Body of pancreas (tissue), 4 donors: ENCODE measurements at regions not wholly inside any gene's neighbourhood (a gene's known extent, or its start where the extent isn't known, plus 50 kb on each side); places are given as distances from the start of the nearest gene placed in this dataset.

ENCODE experiments used
- ATAC-seq: fragments of 150-250 bp; one replicate; pipeline ENCODE4 v1.9.1; 2016
- DNase-seq, 4 donors: peaks; one replicate each; pipeline ENCODE4 v3.0.0-alpha.2; 2019
- H3K27ac ChIP-seq, 4 donors: fragments of 200-600 bp; sonication (generic); 1 replicate in 3 of 4; 2 replicates in 1 of 4; pipeline versions ENCODE4 v1.5.1 to v1.6.1; 2016 to 2019; ENCODE audit warnings: mild to moderate bottlenecking in 1 of 4, mixed read lengths in 1 of 4, moderate library complexity in 1 of 4
- H3K27me3 ChIP-seq, 2 donors: fragments of 200-600 bp; sonication (generic); one replicate each; pipeline ENCODE4 v1.6.0; 2016; ENCODE audit warnings: mild to moderate bottlenecking in 1 of 2
- H3K36me3 ChIP-seq, 2 donors: fragments of 200-600 bp; sonication (generic); replicated peaks in 1 of 2; 2 replicates each; pipeline ENCODE4 v1.5.1; 2016; ENCODE audit warnings: low read depth in 2 of 2; ENCODE audit not compliant: insufficient read depth in 1 of 2
- H3K4me1 ChIP-seq: fragments of 200-600 bp; sonication (generic); one replicate; pipeline ENCODE4 v1.6.0; 2016
- H3K4me3 ChIP-seq, 2 donors: fragments of 200-600 bp; sonication (generic); 1 replicate in 1 of 2; 2 replicates in 1 of 2; pipeline ENCODE4 v1.5.1; 2016 to 2019
- H3K9me3 ChIP-seq, 3 donors: fragments of 200-600 bp; sonication (generic); 1 replicate in 2 of 3; 2 replicates in 1 of 3; pipeline ENCODE4 v1.5.1; 2016
- POLR2A ChIP-seq, 3 donors: fragments of 450-650 bp; IDR thresholded peaks; one replicate each; pipeline ENCODE4 v1.6.1; 2016; ENCODE audit warnings: antibody characterized with exemption in 3 of 3, mild to moderate bottlenecking in 2 of 3
- WGBS, 2 donors: methylation state at CpG; one replicate each; pipeline ENCODE4 v1.1.5; 2017; 5-methylcytosine and 5-hydroxymethylcytosine counted together
- intact Hi-C: fragments of 100-400 bp; cut with DNase I; formaldehyde crosslinking; loops from one replicate; pipeline ENCODE4 v1.15.1; 2023
- TF ChIP-seq, protein P1 (sequence below), 7 experiments: fragments of 450-650 bp in 4 of 7; fragments of 200-600 bp in 3 of 7; sonication (generic) in 3 of 7; IDR thresholded peaks; one replicate each; pipeline ENCODE4 v1.5.1; 2016 to 2019; ENCODE audit warnings: antibody characterized with exemption in 7 of 7

DNA sequence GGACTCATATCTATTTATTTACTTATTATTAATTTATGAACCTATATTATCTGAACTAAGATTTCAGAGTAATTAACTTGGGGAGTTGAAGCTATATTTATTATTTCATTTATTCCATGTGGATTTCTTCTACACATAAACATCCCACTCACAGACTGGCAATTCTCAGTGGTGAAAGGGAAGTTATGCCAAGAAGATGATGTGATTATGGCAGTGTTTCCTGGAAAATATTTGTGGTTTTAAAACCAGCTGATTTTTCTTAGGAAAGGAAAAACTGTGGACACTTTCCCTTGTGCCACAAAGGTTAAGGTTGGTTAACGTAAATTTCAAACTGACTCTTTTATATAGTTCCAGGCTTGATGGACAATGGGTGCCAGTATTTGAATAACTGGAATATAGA, 513.1 kb downstream of the SLITRK6 start:
- no peaks in the 10 kb centered on the region for H3K36me3 ChIP-seq
- H3K27me3 ChIP-seq: no peaks in the 10 kb centered on the region
- TF ChIP-seq POLR2A (IDR thresholded peaks at IDR 0.05): no peak
- TF ChIP-seq, protein P1, sequence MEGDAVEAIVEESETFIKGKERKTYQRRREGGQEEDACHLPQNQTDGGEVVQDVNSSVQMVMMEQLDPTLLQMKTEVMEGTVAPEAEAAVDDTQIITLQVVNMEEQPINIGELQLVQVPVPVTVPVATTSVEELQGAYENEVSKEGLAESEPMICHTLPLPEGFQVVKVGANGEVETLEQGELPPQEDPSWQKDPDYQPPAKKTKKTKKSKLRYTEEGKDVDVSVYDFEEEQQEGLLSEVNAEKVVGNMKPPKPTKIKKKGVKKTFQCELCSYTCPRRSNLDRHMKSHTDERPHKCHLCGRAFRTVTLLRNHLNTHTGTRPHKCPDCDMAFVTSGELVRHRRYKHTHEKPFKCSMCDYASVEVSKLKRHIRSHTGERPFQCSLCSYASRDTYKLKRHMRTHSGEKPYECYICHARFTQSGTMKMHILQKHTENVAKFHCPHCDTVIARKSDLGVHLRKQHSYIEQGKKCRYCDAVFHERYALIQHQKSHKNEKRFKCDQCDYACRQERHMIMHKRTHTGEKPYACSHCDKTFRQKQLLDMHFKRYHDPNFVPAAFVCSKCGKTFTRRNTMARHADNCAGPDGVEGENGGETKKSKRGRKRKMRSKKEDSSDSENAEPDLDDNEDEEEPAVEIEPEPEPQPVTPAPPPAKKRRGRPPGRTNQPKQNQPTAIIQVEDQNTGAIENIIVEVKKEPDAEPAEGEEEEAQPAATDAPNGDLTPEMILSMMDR (IDR thresholded peaks at IDR 0.05): no peak
- 71% methylated on average over 1 of the region's 1 CpG for WGBS, 2 donors
- H3K4me1 ChIP-seq: no peaks in the 10 kb centered on the region
- H3K4me3 ChIP-seq: no peak overlapping the region
- DNase-seq (no peak), ATAC-seq (no peak)
- intact Hi-C loops: no loop called here
- H3K27ac ChIP-seq: no peak overlapping the region
- H3K9me3 ChIP-seq: peaks cover 0 to 5% (median 0%) of the 10 kb centered on the region in 3 donors

DNA sequence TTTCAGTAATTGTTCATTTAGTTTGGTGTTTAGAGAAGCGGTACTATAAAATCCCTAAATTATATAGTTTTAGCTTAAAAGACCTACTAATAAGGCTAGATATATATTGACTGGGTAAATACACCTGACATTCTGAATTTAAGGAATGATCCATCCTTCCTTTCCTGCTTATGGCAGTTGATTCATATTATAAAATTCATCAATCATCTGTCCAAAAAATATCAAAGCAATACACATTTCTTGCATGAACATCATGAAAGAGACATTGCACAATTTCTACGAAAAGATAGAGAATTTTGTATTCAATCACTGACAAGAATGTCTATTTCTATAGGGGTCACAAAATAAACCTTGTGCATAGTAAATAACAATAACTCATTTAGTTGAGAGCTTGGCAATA, 514.9 kb downstream of the SLITRK6 start:
- intact Hi-C loops: no loop called here
- DNase-seq (no peak), ATAC-seq (no peak)
- H3K4me3 ChIP-seq: no peak overlapping the region
- H3K27ac ChIP-seq: no peak overlapping the region
- WGBS, 2 donors: 60 to 67% methylated on average over 2 of the region's 2 CpGs
- H3K27me3 ChIP-seq: no peaks in the 10 kb centered on the region
- TF ChIP-seq, protein P1 (IDR thresholded peaks at IDR 0.05): no peak
- no peak for TF ChIP-seq POLR2A (IDR thresholded peaks at IDR 0.05)
- no peaks in the 10 kb centered on the region for H3K36me3 ChIP-seq
- H3K4me1 ChIP-seq: no peaks in the 10 kb centered on the region
- peaks cover 0 to 5% (median 0%) of the 10 kb centered on the region in 3 donors for H3K9me3 ChIP-seq

DNA sequence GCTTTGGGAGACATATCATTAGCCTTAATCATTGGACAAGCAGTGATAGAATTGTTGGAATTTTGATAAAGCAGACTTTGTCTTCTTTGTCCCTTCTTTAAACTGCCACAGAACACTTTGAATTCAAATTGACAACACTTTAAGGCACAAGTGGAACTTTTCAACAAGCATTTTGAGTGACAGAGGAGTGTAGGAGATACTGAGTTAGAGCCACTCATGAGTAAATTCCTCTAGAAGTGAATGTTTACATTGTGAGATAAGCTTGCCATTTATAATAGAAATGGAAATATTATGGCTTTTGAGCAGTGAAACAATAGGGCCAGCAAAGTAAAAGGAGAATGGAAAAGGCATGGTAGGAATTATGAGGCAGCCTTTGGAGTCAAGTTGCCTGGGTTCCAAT, 515.8 kb downstream of the SLITRK6 start:
- no peaks in the 10 kb centered on the region for H3K36me3 ChIP-seq
- H3K4me1 ChIP-seq: no peaks in the 10 kb centered on the region
- H3K27ac ChIP-seq: no peak overlapping the region
- H3K9me3 ChIP-seq: peaks cover 0 to 5% (median 0%) of the 10 kb centered on the region in 3 donors
- no peak for ATAC-seq
- H3K4me3 ChIP-seq: no peak overlapping the region
- no peak for TF ChIP-seq POLR2A (IDR thresholded peaks at IDR 0.05)
- TF ChIP-seq, protein P1 (IDR thresholded peaks at IDR 0.05): no peak
- DNase-seq: no peak
- intact Hi-C loops: no loop called here
- H3K27me3 ChIP-seq: no peaks in the 10 kb centered on the region

- Histone ChIP-seq H3K36me3 (no peaks in the 10 kb centered on the region), H3K4me1 (no peaks in the 10 kb centered on the region), H3K4me3 (no peak overlapping the region), H3K27ac (no peak overlapping the region), H3K27me3 (no peaks in the 10 kb centered on the region), H3K9me3 (peaks cover 0 to 5% (median 0%) of the 10 kb centered on the region in 3 donors)
- DNase-seq: no peak
- intact Hi-C loops: no loop called here
- TF ChIP-seq, protein P1 (IDR thresholded peaks at IDR 0.05): no peak
- no peak for TF ChIP-seq POLR2A (IDR thresholded peaks at IDR 0.05)
- WGBS, 2 donors: 25 to 50% methylated on average over 2 of the region's 2 CpGs
- ATAC-seq: no peak
Measured at GRCh38 chr13:85282876-85283275, 516.3 kb downstream of the SLITRK6 start.

DNA sequence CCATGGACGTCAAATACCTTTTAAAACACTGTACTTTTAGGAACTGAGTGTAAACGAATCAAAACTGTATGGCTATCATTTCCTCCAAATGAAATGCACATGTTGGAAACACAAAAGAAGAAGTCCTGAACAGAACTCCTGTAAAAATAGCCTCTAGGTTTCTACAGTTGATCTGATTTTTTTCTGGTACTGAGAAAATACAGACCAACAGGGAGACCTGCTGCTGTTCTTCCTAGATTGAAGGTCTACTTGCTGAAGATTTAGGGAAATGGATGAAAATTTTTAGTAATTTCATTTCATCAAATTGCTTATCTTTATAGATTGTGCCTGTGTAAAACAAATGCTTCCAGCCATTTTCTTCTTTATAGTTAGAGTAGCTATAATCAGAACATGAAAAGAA, 520.4 kb downstream of the SLITRK6 start:
- H3K27ac ChIP-seq: no peak overlapping the region
- H3K27me3 ChIP-seq: no peaks in the 10 kb centered on the region
- DNase-seq: no peak
- intact Hi-C loops: no loop called here
- no peak overlapping the region for H3K4me3 ChIP-seq
- WGBS, 2 donors: 29 to 55% methylated on average over 2 of the region's 2 CpGs
- TF ChIP-seq, protein P1 (IDR thresholded peaks at IDR 0.05): no peak
- TF ChIP-seq POLR2A (IDR thresholded peaks at IDR 0.05): no peak
- H3K36me3 ChIP-seq: no peaks in the 10 kb centered on the region
- ATAC-seq: no peak
- peaks cover 0 to 5% (median 0%) of the 10 kb centered on the region in 3 donors for H3K9me3 ChIP-seq
- H3K4me1 ChIP-seq: no peaks in the 10 kb centered on the region
